ENCODE measurements at regions not wholly inside any gene's neighbourhood (a gene's known extent, or its start where the extent isn't known, plus 50 kb on each side); places are given as distances from the start of the nearest gene placed in this dataset.

GRCh38 chr2:37854676-37855282 is 70.3 kb upstream of the RMDN2 start:
- no peaks in the 10 kb centered on the region for H3K36me3 ChIP-seq
- no peaks in the 10 kb centered on the region for H3K9me3 ChIP-seq
- no peak overlapping the region for H3K4me3 ChIP-seq (ENCODE audit: low read depth, low read length)
- no peak for TF ChIP-seq CTCF (IDR thresholded peaks at IDR 0.05; ENCODE audit: low read depth, low read length)
- DNase-seq, result no peak
- no peaks in the 10 kb centered on the region for H3K27me3 ChIP-seq
- peaks cover 47% of the 10 kb centered on the region for H3K4me1 ChIP-seq

DNA sequence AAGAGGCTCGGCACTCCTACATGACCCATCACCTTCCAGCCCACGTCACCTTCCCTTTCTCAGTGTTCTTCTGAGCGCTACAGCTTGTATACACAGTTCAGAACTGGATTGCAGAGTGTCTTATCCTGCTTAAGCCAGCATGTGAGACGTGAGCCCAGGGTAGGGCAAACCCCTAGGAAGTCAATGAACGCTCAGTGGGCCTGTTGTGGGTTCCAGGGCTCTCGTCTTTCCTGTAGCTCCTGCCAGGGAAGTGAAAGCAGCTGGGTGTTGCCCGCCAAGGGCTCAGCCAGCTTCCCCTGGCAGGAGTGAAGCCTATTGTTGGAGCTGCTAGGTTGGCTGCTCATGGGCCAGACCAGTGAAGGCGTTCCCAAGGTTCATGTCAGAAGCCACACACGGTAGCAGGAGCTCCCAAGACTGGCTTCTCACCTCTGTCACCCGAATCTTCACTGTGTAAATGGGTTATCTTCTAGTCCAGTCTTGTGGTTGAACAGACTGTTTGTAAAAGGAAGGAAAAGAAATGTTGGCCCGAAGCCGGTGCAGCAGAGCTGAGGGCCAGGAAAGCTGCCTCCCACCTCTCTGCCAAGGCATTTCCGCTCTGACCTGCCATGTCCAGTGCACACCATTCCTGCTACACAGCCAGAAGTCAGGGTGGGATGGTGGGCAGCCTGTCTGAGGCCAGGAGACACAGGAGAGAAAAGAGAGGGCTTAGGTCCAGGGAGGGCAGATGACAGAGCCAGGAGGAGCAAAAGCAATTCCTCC is 69.6 kb upstream of the RMDN2 start:
- TF ChIP-seq CTCF (IDR thresholded peaks at IDR 0.05; ENCODE audit: low read depth, low read length), result no peak
- H3K4me3 ChIP-seq (ENCODE audit: low read depth, low read length), result no peak overlapping the region
- H3K36me3 ChIP-seq, result no peaks in the 10 kb centered on the region
- peak; percentile 41 for DNase-seq
- H3K27me3 ChIP-seq, result no peaks in the 10 kb centered on the region
- peaks cover 47% of the 10 kb centered on the region for H3K4me1 ChIP-seq
- no peaks in the 10 kb centered on the region for H3K9me3 ChIP-seq

GRCh38 chr2:37856101-37856751 is 68.9 kb upstream of the RMDN2 start:
- 0 out of 2 replicates have a peak overlapping the region, but pooled peaks have one; percentile 16 for H3K4me3 ChIP-seq (ENCODE audit: low read depth, low read length)
- peak; percentile 39 for TF ChIP-seq CTCF (IDR thresholded peaks at IDR 0.05; ENCODE audit: low read depth, low read length)
- DNase-seq, result peak; percentile 95
- no peaks in the 10 kb centered on the region for H3K36me3 ChIP-seq
- peaks cover 43% of the 10 kb centered on the region for H3K4me1 ChIP-seq
- H3K27me3 ChIP-seq, result no peaks in the 10 kb centered on the region
- H3K9me3 ChIP-seq, result no peaks in the 10 kb centered on the region

GRCh38 chr2:37857575-37858399 is 67.3 kb upstream of the RMDN2 start:
- Histone ChIP-seq H3K4me1 (peaks cover 36% of the 10 kb centered on the region), H3K27me3 (no peaks in the 10 kb centered on the region), H3K36me3 (no peaks in the 10 kb centered on the region), H3K9me3 (no peaks in the 10 kb centered on the region), H3K4me3 (ENCODE audit: low read depth, low read length) (no peak overlapping the region)
- no peak for TF ChIP-seq CTCF (IDR thresholded peaks at IDR 0.05; ENCODE audit: low read depth, low read length)
- no peak for DNase-seq

- H3K4me1 ChIP-seq, result peaks cover 36% of the 10 kb centered on the region
- no peaks in the 10 kb centered on the region for H3K9me3 ChIP-seq
- no peaks in the 10 kb centered on the region for H3K36me3 ChIP-seq
- H3K4me3 ChIP-seq (ENCODE audit: low read depth, low read length), result no peak overlapping the region
- DNase-seq, result peak; percentile 37
- no peak for TF ChIP-seq CTCF (IDR thresholded peaks at IDR 0.05; ENCODE audit: low read depth, low read length)
- H3K27me3 ChIP-seq, result no peaks in the 10 kb centered on the region
These were observed 66.7 kb upstream of the RMDN2 start for GRCh38 chr2:37858400-37858711.

Data from BE2C (cell line).